Calu3 (cell line): ENCODE measurements at regions not wholly inside any gene's neighbourhood (a gene's known extent, or its start where the extent isn't known, plus 50 kb on each side); places are given as distances from the start of the nearest gene placed in this dataset.

Source experiments
- BruUV-seq: library from RNA; stranded (reverse); fragments of 400-500 nt; replicated peaks from 2 replicates; lab custom pipeline; 2021; lab: Mats Ljungman, UMichigan
- CTCF ChIA-PET: fragments of 300-600 bp; sonication (Branson Sonifier 250); formaldehyde crosslinking; loops from one replicate; lab custom pipeline; 2022; ENCODE audit warnings: antibody characterized with exemption; lab: Charles Lee
- DNase-seq: peaks from one replicate; pipeline ENCODE4 v3.0.0; 2022
- H3K27ac Mint-ChIP-seq: one replicate; pipeline ENCODE4 v1.8.0; 2022; ENCODE audit warnings: mixed read lengths; ENCODE audit not compliant: unreplicated experiment
- H3K27me3 Mint-ChIP-seq: one replicate; pipeline ENCODE4 v1.8.0; 2022; ENCODE audit warnings: mixed read lengths; ENCODE audit not compliant: unreplicated experiment
- H3K36me3 Mint-ChIP-seq: one replicate; pipeline ENCODE4 v1.8.0; 2022; ENCODE audit warnings: mild to moderate bottlenecking, moderate library complexity, mixed read lengths; ENCODE audit not compliant: insufficient read depth, unreplicated experiment
- H3K4me1 Mint-ChIP-seq: one replicate; pipeline ENCODE4 v1.8.0; 2022; ENCODE audit warnings: mild to moderate bottlenecking, low read depth, mixed read lengths; ENCODE audit not compliant: unreplicated experiment
- H3K4me3 Mint-ChIP-seq: one replicate; pipeline ENCODE4 v1.8.0; 2022; ENCODE audit warnings: mild to moderate bottlenecking, low read depth, moderate library complexity, mixed read lengths; ENCODE audit not compliant: unreplicated experiment
- H3K9me3 Mint-ChIP-seq: one replicate; pipeline ENCODE4 v1.8.0; 2022; ENCODE audit warnings: low read depth, mixed read lengths; ENCODE audit not compliant: unreplicated experiment
- CTCF ChIP-seq: fragments of 200-600 bp; IDR thresholded peaks from one replicate; pipeline ENCODE4 v1.8.0; 2022; ENCODE audit warnings: antibody characterized with exemption; ENCODE audit not compliant: unreplicated experiment
- intact Hi-C: fragments of 100-400 bp; cut with micrococcal nuclease; formaldehyde crosslinking; loops from one replicate; pipeline ENCODE4 v1.10.0; 2022; ENCODE audit not compliant: unreplicated experiment

GRCh38 chr3:124627501-124627908 lies 102.7 kb upstream of the UMPS start:
- no peak overlapping the region for H3K27ac Mint-ChIP-seq
- no peak overlapping the region for H3K4me3 Mint-ChIP-seq
- intact Hi-C loops: no loop called here
- peaks cover 17% of the 10 kb centered on the region for H3K4me1 Mint-ChIP-seq
- CTCF ChIA-PET: interaction anchor here (0.9 to 1.7 kb wide), 3 partner anchors 9 to 75 kb away, joined by 3 to 6 read pairs (median 4); no protein-coding TSS in a partner anchor
- no TSS peak for BruUV-seq
- DNase-seq: peak; percentile 21
- H3K36me3 Mint-ChIP-seq: no peaks in the 10 kb centered on the region
- H3K9me3 Mint-ChIP-seq: no peaks in the 10 kb centered on the region
- TF ChIP-seq CTCF: no peak
- no peaks in the 10 kb centered on the region for H3K27me3 Mint-ChIP-seq

GRCh38 chr3:124628863-124629262 lies 101.4 kb upstream of the UMPS start:
- no TSS peak for BruUV-seq
- DNase-seq: no peak
- intact Hi-C loops: no loop called here
- Mint-ChIP-seq H3K4me1 (peaks cover 25% of the 10 kb centered on the region), H3K9me3 (no peaks in the 10 kb centered on the region), H3K36me3 (no peaks in the 10 kb centered on the region), H3K27me3 (no peaks in the 10 kb centered on the region), H3K27ac (no peak overlapping the region), H3K4me3 (no peak overlapping the region)
- no peak for TF ChIP-seq CTCF
- CTCF ChIA-PET: no interaction called here

DNA sequence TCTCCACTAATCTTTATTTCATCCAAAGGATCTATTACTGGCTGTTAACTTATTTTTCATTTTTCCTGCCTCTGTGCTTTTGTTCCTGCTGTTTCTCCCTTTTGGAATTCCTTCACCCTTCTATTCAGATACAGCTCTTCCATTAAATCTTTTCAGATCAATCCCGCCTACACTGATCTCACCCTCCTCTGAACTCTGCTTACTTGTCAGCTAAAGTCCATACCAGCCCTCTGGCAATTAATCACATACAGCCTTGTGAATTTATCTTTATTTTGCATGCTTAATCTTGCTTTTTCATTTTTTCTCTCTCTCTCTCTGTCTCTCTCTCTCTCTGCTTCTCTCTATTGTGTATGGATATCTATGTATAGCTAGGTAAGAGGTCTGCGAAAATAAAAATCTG lies 100.8 kb upstream of the UMPS start:
- Mint-ChIP-seq H3K27me3 (no peaks in the 10 kb centered on the region), H3K4me1 (peaks cover 27% of the 10 kb centered on the region), H3K9me3 (no peaks in the 10 kb centered on the region), H3K36me3 (no peaks in the 10 kb centered on the region), H3K27ac (no peak overlapping the region), H3K4me3 (no peak overlapping the region)
- CTCF ChIA-PET: no interaction called here
- TF ChIP-seq CTCF: no peak
- BruUV-seq: no TSS peak
- DNase-seq: no peak
- intact Hi-C loops: no loop called here

DNA sequence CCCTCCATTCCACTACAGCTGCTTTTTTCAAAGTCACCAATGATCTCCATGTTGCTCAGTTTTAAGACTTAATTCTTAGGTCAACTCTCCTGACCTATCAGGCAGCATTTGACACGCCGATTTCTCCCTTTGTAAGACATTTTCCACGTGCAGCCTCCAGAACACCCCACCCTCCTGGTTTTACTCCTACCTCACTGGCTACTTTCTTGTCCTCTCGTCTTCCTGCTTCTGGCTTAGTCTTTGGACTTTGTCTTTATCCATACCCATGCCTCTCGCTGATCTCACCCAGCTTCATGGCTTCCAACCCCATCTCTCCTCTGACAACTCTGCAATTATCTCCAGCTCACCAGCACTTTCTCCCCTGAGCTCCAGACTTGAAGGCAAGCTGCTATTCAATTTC lies 99.3 kb upstream of the UMPS start:
- Mint-ChIP-seq H3K27me3 (no peaks in the 10 kb centered on the region), H3K4me1 (peaks cover 41% of the 10 kb centered on the region), H3K36me3 (peaks cover 4% of the 10 kb centered on the region), H3K9me3 (no peaks in the 10 kb centered on the region), H3K4me3 (no peak overlapping the region), H3K27ac (no peak overlapping the region)
- no peak for TF ChIP-seq CTCF
- no TSS peak for BruUV-seq
- CTCF ChIA-PET: no interaction called here
- DNase-seq: no peak
- intact Hi-C loops: no loop called here
